ENCODE measurements at regions not wholly inside any gene's neighbourhood (a gene's known extent, or its start where the extent isn't known, plus 50 kb on each side); places are given as distances from the start of the nearest gene placed in this dataset.

DNA sequence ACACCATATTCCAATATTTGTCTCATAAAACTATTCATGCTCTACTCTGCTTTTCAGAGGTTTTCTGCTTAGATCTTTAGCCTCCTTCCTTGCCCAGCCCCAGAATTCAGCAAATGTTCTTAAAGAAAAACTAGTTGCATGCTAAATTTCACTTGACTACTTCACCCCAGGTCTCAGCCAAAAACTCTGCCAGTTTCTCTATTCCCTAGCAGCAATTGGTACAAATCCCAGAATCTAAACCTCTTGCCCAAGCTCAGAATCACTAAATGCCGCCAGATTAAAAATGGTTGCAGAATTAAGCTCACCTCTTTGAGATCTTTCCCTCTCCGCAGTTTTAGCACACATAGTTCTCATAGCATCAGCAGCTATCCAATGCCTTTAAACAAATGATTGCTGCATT, 331.2 kb upstream of the SMARCA2 start (continued):
- no peak for TF ChIP-seq ZNF114 (CRISPR knock-in tag; IDR thresholded peaks at IDR 0.05)
- TF ChIP-seq, protein P1, sequence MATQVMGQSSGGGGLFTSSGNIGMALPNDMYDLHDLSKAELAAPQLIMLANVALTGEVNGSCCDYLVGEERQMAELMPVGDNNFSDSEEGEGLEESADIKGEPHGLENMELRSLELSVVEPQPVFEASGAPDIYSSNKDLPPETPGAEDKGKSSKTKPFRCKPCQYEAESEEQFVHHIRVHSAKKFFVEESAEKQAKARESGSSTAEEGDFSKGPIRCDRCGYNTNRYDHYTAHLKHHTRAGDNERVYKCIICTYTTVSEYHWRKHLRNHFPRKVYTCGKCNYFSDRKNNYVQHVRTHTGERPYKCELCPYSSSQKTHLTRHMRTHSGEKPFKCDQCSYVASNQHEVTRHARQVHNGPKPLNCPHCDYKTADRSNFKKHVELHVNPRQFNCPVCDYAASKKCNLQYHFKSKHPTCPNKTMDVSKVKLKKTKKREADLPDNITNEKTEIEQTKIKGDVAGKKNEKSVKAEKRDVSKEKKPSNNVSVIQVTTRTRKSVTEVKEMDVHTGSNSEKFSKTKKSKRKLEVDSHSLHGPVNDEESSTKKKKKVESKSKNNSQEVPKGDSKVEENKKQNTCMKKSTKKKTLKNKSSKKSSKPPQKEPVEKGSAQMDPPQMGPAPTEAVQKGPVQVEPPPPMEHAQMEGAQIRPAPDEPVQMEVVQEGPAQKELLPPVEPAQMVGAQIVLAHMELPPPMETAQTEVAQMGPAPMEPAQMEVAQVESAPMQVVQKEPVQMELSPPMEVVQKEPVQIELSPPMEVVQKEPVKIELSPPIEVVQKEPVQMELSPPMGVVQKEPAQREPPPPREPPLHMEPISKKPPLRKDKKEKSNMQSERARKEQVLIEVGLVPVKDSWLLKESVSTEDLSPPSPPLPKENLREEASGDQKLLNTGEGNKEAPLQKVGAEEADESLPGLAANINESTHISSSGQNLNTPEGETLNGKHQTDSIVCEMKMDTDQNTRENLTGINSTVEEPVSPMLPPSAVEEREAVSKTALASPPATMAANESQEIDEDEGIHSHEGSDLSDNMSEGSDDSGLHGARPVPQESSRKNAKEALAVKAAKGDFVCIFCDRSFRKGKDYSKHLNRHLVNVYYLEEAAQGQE (IDR thresholded peaks at IDR 0.05; ENCODE audit: unreplicated experiment): no peak
- TF ChIP-seq, protein P2, sequence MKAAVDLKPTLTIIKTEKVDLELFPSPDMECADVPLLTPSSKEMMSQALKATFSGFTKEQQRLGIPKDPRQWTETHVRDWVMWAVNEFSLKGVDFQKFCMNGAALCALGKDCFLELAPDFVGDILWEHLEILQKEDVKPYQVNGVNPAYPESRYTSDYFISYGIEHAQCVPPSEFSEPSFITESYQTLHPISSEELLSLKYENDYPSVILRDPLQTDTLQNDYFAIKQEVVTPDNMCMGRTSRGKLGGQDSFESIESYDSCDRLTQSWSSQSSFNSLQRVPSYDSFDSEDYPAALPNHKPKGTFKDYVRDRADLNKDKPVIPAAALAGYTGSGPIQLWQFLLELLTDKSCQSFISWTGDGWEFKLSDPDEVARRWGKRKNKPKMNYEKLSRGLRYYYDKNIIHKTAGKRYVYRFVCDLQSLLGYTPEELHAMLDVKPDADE (IDR thresholded peaks at IDR 0.05): no peak

DNA sequence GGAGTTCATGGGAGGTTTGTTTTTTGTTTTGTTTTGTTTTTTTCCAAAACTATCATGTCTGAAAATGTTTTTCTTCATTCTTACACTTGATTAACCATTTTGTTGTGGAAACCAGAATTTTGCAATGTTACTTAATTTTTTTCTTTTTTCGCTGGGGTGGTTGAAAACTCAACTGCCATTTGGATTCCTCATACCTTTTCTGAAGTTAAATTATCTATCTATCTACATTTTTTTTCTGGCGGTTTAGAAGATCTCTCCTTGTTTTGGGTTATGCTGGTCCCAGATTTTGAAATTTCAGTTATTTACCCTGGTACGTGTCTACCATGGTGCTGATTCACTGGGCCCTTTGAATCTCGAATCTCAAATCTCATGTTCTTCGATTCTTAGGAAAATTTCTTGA, 316.2 kb upstream of the SMARCA2 start:
- no peak overlapping the region for H3K4me3 Mint-ChIP-seq
- Histone ChIP-seq H2AFZ (no peak overlapping the region), H3K4me3 (no peak overlapping the region), H3K4me1 (ENCODE audit: insufficient read depth) (no peaks in the 10 kb centered on the region), H3F3A (replicated peaks; ENCODE audit: low read depth) (no peaks in the 10 kb centered on the region), H3K4me2 (no peak overlapping the region), H3K36me3 (ENCODE audit: insufficient read depth) (no peaks in the 10 kb centered on the region), H4K20me1 (replicated peaks; ENCODE audit: insufficient read depth) (no peaks in the 10 kb centered on the region), H3K79me2 (replicated peaks; ENCODE audit: insufficient read depth) (no peaks in the 10 kb centered on the region), H3K27me3 (ENCODE audit: insufficient read depth) (no peaks in the 10 kb centered on the region), H3K27ac (ENCODE audit: low read depth) (no peak overlapping the region), H3K9me2 (ENCODE audit: insufficient read depth) (no peaks in the 10 kb centered on the region; the same call in 1 of the 2 replicates)
- H3K9me3 Mint-ChIP-seq: no peaks in the 10 kb centered on the region
- no peaks in the 10 kb centered on the region for H3K27me3 Mint-ChIP-seq (ENCODE audit: insufficient read depth, low read depth, poor library complexity)
- no peak for ATAC-seq
- no peaks in the 10 kb centered on the region for H3K4me1 Mint-ChIP-seq
- no peak for DNase-seq (ENCODE audit: low spot score)
- H3K27ac Mint-ChIP-seq: no peak overlapping the region
- no peaks in the 10 kb centered on the region for H3K36me3 Mint-ChIP-seq (ENCODE audit: low read depth)
- TF ChIP-seq NANOG (IDR thresholded peaks at IDR 0.05; ENCODE audit: borderline replicate concordance) (no peak), EZH2 (IDR thresholded peaks at IDR 0.05; ENCODE audit: low read depth, unreplicated experiment) (no peak), POLR2AphosphoS5 (IDR thresholded peaks at IDR 0.05; ENCODE audit: low read depth) (no peak), CREB1 (CRISPR knock-in tag; IDR thresholded peaks at IDR 0.05; ENCODE audit: low read depth) (no peak), STAT1 (IDR thresholded peaks at IDR 0.05; ENCODE audit: unreplicated experiment) (no peak), JUNB (IDR thresholded peaks at IDR 0.05; ENCODE audit: unreplicated experiment) (no peak), EZH2phosphoT487 (IDR thresholded peaks at IDR 0.05; ENCODE audit: unreplicated experiment) (no peak), ZNF331 (CRISPR knock-in tag; IDR thresholded peaks at IDR 0.05; ENCODE audit: low read depth) (no peak), ZNF114 (CRISPR knock-in tag; IDR thresholded peaks at IDR 0.05) (no peak)
- TF ChIP-seq, protein P3, sequence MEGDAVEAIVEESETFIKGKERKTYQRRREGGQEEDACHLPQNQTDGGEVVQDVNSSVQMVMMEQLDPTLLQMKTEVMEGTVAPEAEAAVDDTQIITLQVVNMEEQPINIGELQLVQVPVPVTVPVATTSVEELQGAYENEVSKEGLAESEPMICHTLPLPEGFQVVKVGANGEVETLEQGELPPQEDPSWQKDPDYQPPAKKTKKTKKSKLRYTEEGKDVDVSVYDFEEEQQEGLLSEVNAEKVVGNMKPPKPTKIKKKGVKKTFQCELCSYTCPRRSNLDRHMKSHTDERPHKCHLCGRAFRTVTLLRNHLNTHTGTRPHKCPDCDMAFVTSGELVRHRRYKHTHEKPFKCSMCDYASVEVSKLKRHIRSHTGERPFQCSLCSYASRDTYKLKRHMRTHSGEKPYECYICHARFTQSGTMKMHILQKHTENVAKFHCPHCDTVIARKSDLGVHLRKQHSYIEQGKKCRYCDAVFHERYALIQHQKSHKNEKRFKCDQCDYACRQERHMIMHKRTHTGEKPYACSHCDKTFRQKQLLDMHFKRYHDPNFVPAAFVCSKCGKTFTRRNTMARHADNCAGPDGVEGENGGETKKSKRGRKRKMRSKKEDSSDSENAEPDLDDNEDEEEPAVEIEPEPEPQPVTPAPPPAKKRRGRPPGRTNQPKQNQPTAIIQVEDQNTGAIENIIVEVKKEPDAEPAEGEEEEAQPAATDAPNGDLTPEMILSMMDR (conservative IDR thresholded peaks at IDR 0.05; ENCODE audit: low read depth in 2 of 2): no peak
- TF ChIP-seq, protein P1 (IDR thresholded peaks at IDR 0.05; ENCODE audit: unreplicated experiment): no peak
- TF ChIP-seq, protein P2 (IDR thresholded peaks at IDR 0.05): no peak

All from GM23338 (cell line).